Upper lobe of left lung (tissue), 6 donors: ENCODE measurements at regions not wholly inside any gene's neighbourhood (a gene's known extent, or its start where the extent isn't known, plus 50 kb on each side); places are given as distances from the start of the nearest gene placed in this dataset.

Experiments used
- ATAC-seq, 2 donors: fragments of 200-7000 bp; cut with Tn5 transposase; one replicate each; pipeline ENCODE4 v1.9.1; 2022; ENCODE audit warnings: mild to moderate bottlenecking in 2 of 2, moderate library complexity in 2 of 2; ENCODE audit not compliant: low FRiP score in 2 of 2
- DNase-seq, 2 donors: peaks; one replicate each; pipeline ENCODE4 v3.0.0-alpha.2; 2019 to 2020
- H3K27ac ChIP-seq, 4 donors: fragments of 200-600 bp; sonication (generic); one replicate each; pipeline ENCODE4 v1.5.1; 2016 to 2019
- H3K27me3 ChIP-seq, 4 donors: fragments of 200-600 bp; sonication (generic); one replicate each; pipeline ENCODE4 v1.5.1; 2017 to 2019
- H3K36me3 ChIP-seq, 4 donors: fragments of 200-600 bp; sonication (generic); one replicate each; pipeline ENCODE4 v1.5.1; 2016 to 2019
- H3K4me1 ChIP-seq, 4 donors: fragments of 200-600 bp; sonication (generic); one replicate each; pipeline ENCODE4 v1.5.1; 2018 to 2019
- H3K4me3 ChIP-seq, 4 donors: fragments of 200-600 bp; sonication (generic); one replicate each; pipeline ENCODE4 v1.5.1; 2017 to 2019; ENCODE audit warnings: mild to moderate bottlenecking in 2 of 4, moderate library complexity in 1 of 4
- H3K9me3 ChIP-seq, 4 donors: fragments of 200-600 bp; sonication (generic); one replicate each; pipeline ENCODE4 v1.5.1; 2018 to 2019
- CTCF ChIP-seq, 6 experiments: fragments of 450-650 bp in 4 of 6; fragments of 200-600 bp in 2 of 6; sonication (generic) in 2 of 6; IDR thresholded peaks; one replicate each; pipeline ENCODE4 v1.5.1; 2016 to 2019; ENCODE audit warnings: antibody characterized with exemption in 6 of 6
- EP300 ChIP-seq, 4 donors: sonication (generic); formaldehyde crosslinking; IDR thresholded peaks; one replicate each; pipeline ENCODE4 v1.5.1; 2017; ENCODE audit warnings: antibody characterized with exemption in 4 of 4, control low read depth in 2 of 4
- POLR2A ChIP-seq, 4 donors: fragments of 450-650 bp; IDR thresholded peaks; one replicate each; pipeline ENCODE4 v1.5.1; 2016 to 2017; ENCODE audit warnings: antibody characterized with exemption in 4 of 4, mild to moderate bottlenecking in 2 of 4
- POLR2AphosphoS5 ChIP-seq, 2 donors: sonication (generic); formaldehyde crosslinking; IDR thresholded peaks; one replicate each; pipeline ENCODE4 v1.5.1; 2017; ENCODE audit warnings: antibody characterized with exemption in 2 of 2
- WGBS, 2 donors: methylation state at CpG; one replicate each; pipeline ENCODE4 v1.1.5; 2017 to 2018; 5-methylcytosine and 5-hydroxymethylcytosine counted together
- donor health status: DM: no; HTN: no; CAD: no; lungs with moderate emphysema.
- donor health status: DM: no; HTN: yes; CAD: no; lungs with severe emphysema.

DNA sequence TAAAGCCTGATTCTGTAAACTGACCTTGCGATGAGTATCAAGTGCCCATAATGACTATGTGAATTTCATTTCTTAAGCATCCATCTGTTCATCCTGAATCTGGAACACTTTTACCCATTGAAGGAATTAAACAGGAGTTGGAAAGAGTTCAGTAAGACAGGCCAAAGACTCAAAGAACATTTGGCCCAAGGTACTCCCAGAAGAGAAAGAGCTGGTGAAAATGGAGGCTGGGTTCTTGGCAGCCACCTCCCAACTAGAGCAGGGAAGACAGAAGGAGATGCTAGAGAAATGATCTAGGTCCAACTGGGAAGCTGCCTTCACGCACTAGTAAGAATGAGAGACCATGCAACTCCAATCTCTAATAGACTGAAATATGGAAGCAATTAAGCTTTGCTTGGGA is 57.1 kb upstream of the ADRA1D start:
- Histone ChIP-seq H3K27ac (no peak overlapping the region), H3K4me1 (no peaks in the 10 kb centered on the region)
- 94 to 100% methylated on average over 2 of the region's 2 CpGs for WGBS, 2 donors

GRCh38 chr20:4305091-4305490 is 56.0 kb upstream of the ADRA1D start:
- no peak overlapping the region for H3K27ac ChIP-seq
- ATAC-seq (no peak), DNase-seq (no peak)
- H3K4me3 ChIP-seq = no peak overlapping the region
- TF ChIP-seq POLR2A (IDR thresholded peaks at IDR 0.05) = no peak
- TF ChIP-seq CTCF (IDR thresholded peaks at IDR 0.05) = no peak
- no peak for TF ChIP-seq EP300 (IDR thresholded peaks at IDR 0.05)
- TF ChIP-seq POLR2AphosphoS5 (IDR thresholded peaks at IDR 0.05) = no peak
- H3K36me3 ChIP-seq = no peaks in the 10 kb centered on the region
- no peaks in the 10 kb centered on the region for H3K4me1 ChIP-seq
- H3K27me3 ChIP-seq = no peaks in the 10 kb centered on the region
- no peaks in the 10 kb centered on the region for H3K9me3 ChIP-seq
- WGBS, 2 donors = 30 to 37% methylated on average over 5 of the region's 5 CpGs

More for the DNA sequence above, 57.1 kb upstream of the ADRA1D start:
- H3K27me3 ChIP-seq = no peaks in the 10 kb centered on the region
- TF ChIP-seq CTCF (IDR thresholded peaks at IDR 0.05) (no peak), EP300 (IDR thresholded peaks at IDR 0.05) (no peak), POLR2A (IDR thresholded peaks at IDR 0.05) (no peak), POLR2AphosphoS5 (IDR thresholded peaks at IDR 0.05) (no peak)
- DNase-seq = no peak
- peaks cover 0 to 5% (median 0%) of the 10 kb centered on the region in 4 donors for H3K9me3 ChIP-seq
- no peaks in the 10 kb centered on the region for H3K36me3 ChIP-seq
- no peak for ATAC-seq
- no peak overlapping the region for H3K4me3 ChIP-seq

DNA sequence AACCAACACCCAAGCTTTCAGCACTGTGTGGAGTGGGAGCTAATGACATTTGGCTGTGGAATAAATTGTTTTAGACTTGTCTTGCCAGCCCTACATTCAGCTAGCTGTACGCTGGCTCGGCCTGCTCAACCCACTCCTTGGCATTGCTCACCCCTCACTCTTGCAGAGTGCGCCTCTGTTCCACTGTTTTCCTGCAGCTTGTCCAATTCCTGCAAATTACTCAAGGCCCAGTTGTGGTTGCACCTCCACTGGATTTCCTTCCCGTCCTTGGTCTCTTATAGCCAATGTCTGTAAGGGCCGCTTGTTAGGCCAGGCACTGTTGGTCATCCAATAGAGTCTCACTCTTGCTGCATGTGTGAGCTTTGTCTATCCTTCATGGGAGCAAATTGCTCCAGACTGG is 55.5 kb upstream of the ADRA1D start:
- Histone ChIP-seq H3K4me3 (no peak overlapping the region), H3K27me3 (no peaks in the 10 kb centered on the region), H3K36me3 (no peaks in the 10 kb centered on the region), H3K9me3 (no peaks in the 10 kb centered on the region), H3K27ac (no peak overlapping the region), H3K4me1 (no peaks in the 10 kb centered on the region)
- TF ChIP-seq CTCF (IDR thresholded peaks at IDR 0.05) (no peak), POLR2AphosphoS5 (IDR thresholded peaks at IDR 0.05) (no peak), POLR2A (IDR thresholded peaks at IDR 0.05) (no peak), EP300 (IDR thresholded peaks at IDR 0.05) (no peak)
- 84 to 89% methylated on average over 5 of the region's 5 CpGs for WGBS, 2 donors
- ATAC-seq (no peak), DNase-seq (no peak)

DNA sequence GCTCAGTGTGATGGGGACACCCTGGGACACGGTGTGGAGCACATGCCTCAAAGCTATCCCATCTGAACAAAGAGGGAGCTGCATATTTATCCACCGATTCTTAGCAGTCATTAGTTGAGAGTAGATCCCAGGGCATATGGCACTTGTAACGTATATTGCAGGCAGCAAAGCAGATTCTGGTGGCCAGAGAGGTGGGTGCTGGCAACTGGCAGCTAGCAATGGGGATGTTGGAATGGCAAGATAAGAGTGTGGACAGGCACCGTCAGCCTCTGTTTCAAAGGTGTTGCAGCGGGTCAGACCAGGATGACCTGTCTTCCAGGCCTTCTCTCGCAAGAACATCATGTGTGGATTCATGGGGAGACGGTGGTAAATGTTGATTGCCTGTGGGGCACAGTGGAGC is 54.0 kb upstream of the ADRA1D start:
- no peaks in the 10 kb centered on the region for H3K27me3 ChIP-seq
- H3K27ac ChIP-seq = no peak overlapping the region
- H3K36me3 ChIP-seq = no peaks in the 10 kb centered on the region
- ATAC-seq (no peak), DNase-seq (no peak)
- no peak overlapping the region for H3K4me3 ChIP-seq
- TF ChIP-seq POLR2AphosphoS5 (IDR thresholded peaks at IDR 0.05) = no peak
- TF ChIP-seq POLR2A (IDR thresholded peaks at IDR 0.05) = no peak
- no peak for TF ChIP-seq EP300 (IDR thresholded peaks at IDR 0.05)
- TF ChIP-seq CTCF (IDR thresholded peaks at IDR 0.05) = no peak
- H3K9me3 ChIP-seq = no peaks in the 10 kb centered on the region
- WGBS, 2 donors = 81 to 85% methylated on average over 7 of the region's 7 CpGs
- no peaks in the 10 kb centered on the region for H3K4me1 ChIP-seq

DNA sequence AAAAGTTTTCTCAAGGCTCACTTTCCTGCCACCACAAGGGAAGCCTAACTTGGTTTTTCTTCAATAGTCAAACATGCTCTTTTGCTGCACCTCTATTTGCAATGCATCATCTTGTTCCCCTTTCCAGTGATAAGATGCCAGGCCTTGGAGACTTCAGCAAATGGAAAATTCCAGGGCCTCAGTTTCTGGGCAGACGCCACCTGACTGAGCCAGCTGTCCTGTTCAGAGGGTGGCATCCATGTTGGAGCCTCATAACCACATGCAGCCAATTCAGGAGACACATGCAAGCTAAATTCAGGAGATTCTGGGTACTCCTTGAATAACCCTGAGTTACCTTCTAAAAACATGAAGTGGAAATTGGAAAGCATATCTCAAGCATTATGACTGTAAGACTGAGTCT is 51.8 kb upstream of the ADRA1D start:
- 82 to 88% methylated on average over 1 of the region's 1 CpG for WGBS, 2 donors
- Histone ChIP-seq H3K27me3 (no peaks in the 10 kb centered on the region), H3K27ac (no peak overlapping the region), H3K4me1 (peaks cover 0 to 8% (median 0%) of the 10 kb centered on the region in 4 donors), H3K9me3 (no peaks in the 10 kb centered on the region), H3K36me3 (no peaks in the 10 kb centered on the region), H3K4me3 (no peak overlapping the region)
- TF ChIP-seq CTCF (IDR thresholded peaks at IDR 0.05) = no peak
- TF ChIP-seq POLR2A (IDR thresholded peaks at IDR 0.05) = no peak
- no peak for TF ChIP-seq POLR2AphosphoS5 (IDR thresholded peaks at IDR 0.05)
- no peak for TF ChIP-seq EP300 (IDR thresholded peaks at IDR 0.05)
- no peak for ATAC-seq
- no peak for DNase-seq
